ENCODE measurements at regions not wholly inside any gene's neighbourhood (a gene's known extent, or its start where the extent isn't known, plus 50 kb on each side); places are given as distances from the start of the nearest gene placed in this dataset.

DNA sequence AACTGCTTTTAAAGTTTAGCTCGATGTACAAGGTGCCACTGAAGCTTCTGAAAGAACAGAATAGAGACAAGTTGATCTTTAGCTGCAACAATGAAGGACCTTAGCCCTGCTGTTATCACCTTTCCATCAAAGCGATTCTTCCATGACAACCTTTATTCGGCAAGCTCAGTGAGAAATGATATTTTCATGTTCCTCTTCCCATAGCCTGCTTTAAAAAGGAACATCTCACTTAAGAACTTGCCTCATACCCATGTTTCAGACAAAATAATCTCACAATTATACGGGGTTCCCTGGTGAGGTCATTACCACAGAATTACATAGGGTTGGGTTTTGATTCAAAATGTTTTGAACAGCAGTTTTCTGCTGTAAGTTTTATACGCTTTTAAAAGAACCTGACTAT is 264.2 kb downstream of the THBS2 start:
- no peaks in the 10 kb centered on the region for H3K27me3 ChIP-seq (ENCODE audit: insufficient read depth)
- no peaks in the 10 kb centered on the region for H3K9me2 ChIP-seq
- DNase-seq = no peak
- no peaks in the 10 kb centered on the region for H3K4me1 ChIP-seq (ENCODE audit: control insufficient read depth in 1 of 2, insufficient read depth in 2 of 2, low read depth in 1 of 2, low read length in 1 of 2)
- no peaks in the 10 kb centered on the region for H3F3A ChIP-seq (replicated peaks; ENCODE audit: insufficient read depth)
- H3K27ac ChIP-seq (ENCODE audit: low read depth in 2 of 2, low read length in 1 of 2) = no peak overlapping the region
- WGBS (ENCODE audit: low lambda C conversion rate) = 57% methylated on average over 5 of the region's 5 CpGs
- no peak overlapping the region for H3K4me2 ChIP-seq
- ChIA-PET POLR2A (no interaction called here), CTCF (interaction anchor here (0.7 kb wide), 1 partner anchor 438 kb away, joined by 3 read pairs; no protein-coding TSS in a partner anchor)
- no peak for TF ChIP-seq TEAD4 (IDR thresholded peaks at IDR 0.05; ENCODE audit: borderline replicate concordance, insufficient read depth)
- TF ChIP-seq USF2 (IDR thresholded peaks at IDR 0.05; ENCODE audit: borderline replicate concordance, low read depth, low read length) = no peak
- TF ChIP-seq JUND (IDR thresholded peaks at IDR 0.05) = no peak
- TF ChIP-seq MXI1 (IDR thresholded peaks at IDR 0.05; ENCODE audit: low read depth, low read length) = no peak
- TF ChIP-seq NFIC (IDR thresholded peaks at IDR 0.05; ENCODE audit: borderline replicate concordance) = no peak
- no peak for TF ChIP-seq RCOR1 (IDR thresholded peaks at IDR 0.05; ENCODE audit: low read length)
- TF ChIP-seq, protein P1, sequence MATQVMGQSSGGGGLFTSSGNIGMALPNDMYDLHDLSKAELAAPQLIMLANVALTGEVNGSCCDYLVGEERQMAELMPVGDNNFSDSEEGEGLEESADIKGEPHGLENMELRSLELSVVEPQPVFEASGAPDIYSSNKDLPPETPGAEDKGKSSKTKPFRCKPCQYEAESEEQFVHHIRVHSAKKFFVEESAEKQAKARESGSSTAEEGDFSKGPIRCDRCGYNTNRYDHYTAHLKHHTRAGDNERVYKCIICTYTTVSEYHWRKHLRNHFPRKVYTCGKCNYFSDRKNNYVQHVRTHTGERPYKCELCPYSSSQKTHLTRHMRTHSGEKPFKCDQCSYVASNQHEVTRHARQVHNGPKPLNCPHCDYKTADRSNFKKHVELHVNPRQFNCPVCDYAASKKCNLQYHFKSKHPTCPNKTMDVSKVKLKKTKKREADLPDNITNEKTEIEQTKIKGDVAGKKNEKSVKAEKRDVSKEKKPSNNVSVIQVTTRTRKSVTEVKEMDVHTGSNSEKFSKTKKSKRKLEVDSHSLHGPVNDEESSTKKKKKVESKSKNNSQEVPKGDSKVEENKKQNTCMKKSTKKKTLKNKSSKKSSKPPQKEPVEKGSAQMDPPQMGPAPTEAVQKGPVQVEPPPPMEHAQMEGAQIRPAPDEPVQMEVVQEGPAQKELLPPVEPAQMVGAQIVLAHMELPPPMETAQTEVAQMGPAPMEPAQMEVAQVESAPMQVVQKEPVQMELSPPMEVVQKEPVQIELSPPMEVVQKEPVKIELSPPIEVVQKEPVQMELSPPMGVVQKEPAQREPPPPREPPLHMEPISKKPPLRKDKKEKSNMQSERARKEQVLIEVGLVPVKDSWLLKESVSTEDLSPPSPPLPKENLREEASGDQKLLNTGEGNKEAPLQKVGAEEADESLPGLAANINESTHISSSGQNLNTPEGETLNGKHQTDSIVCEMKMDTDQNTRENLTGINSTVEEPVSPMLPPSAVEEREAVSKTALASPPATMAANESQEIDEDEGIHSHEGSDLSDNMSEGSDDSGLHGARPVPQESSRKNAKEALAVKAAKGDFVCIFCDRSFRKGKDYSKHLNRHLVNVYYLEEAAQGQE (IDR thresholded peaks at IDR 0.05; ENCODE audit: low read depth, low read length) = no peak
- no peak for TF ChIP-seq PBX3 (IDR thresholded peaks at IDR 0.05)
- TF ChIP-seq SIN3A (IDR thresholded peaks at IDR 0.05; ENCODE audit: borderline replicate concordance, low read depth, low read length) = no peak
- TF ChIP-seq, protein P2, sequence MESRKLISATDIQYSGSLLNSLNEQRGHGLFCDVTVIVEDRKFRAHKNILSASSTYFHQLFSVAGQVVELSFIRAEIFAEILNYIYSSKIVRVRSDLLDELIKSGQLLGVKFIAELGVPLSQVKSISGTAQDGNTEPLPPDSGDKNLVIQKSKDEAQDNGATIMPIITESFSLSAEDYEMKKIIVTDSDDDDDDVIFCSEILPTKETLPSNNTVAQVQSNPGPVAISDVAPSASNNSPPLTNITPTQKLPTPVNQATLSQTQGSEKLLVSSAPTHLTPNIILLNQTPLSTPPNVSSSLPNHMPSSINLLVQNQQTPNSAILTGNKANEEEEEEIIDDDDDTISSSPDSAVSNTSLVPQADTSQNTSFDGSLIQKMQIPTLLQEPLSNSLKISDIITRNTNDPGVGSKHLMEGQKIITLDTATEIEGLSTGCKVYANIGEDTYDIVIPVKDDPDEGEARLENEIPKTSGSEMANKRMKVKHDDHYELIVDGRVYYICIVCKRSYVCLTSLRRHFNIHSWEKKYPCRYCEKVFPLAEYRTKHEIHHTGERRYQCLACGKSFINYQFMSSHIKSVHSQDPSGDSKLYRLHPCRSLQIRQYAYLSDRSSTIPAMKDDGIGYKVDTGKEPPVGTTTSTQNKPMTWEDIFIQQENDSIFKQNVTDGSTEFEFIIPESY (IDR thresholded peaks at IDR 0.05; ENCODE audit: borderline replicate concordance, low read depth) = no peak
- TF ChIP-seq FOXM1 (IDR thresholded peaks at IDR 0.05; ENCODE audit: low read depth) = no peak
- H3K36me3 ChIP-seq (replicated peaks in 1 of 2; ENCODE audit: control insufficient read depth in 1 of 2, insufficient read depth in 2 of 2, low read length in 1 of 2) = no peaks in the 10 kb centered on the region
- no peak overlapping the region for H3K9ac ChIP-seq
- H3K79me2 ChIP-seq (ENCODE audit: insufficient read depth) = no peaks in the 10 kb centered on the region
- no peaks in the 10 kb centered on the region for H3K9me3 ChIP-seq
- no peaks in the 10 kb centered on the region for H4K20me1 ChIP-seq (ENCODE audit: insufficient read depth)
- H3K4me3 ChIP-seq (ENCODE audit: low read depth in 2 of 2, low read length in 1 of 2) = no peak overlapping the region
- H2AFZ ChIP-seq (ENCODE audit: low read depth) = no peak overlapping the region
